GM12891 (cell line): ENCODE measurements at regions not wholly inside any gene's neighbourhood (a gene's known extent, or its start where the extent isn't known, plus 50 kb on each side); places are given as distances from the start of the nearest gene placed in this dataset.

Source experiments
- PAX5 ChIP-seq: IDR thresholded peaks from 2 replicates; pipeline ENCODE4 v1.6.1; 2011; ENCODE audit warnings: low read length, moderate library complexity, mild to moderate bottlenecking; ENCODE audit not compliant: insufficient read depth, severe bottlenecking
- POLR2A ChIP-seq: IDR thresholded peaks from 2 replicates; pipeline ENCODE4 v1.6.1; 2011; ENCODE audit warnings: low read depth, low read length, control low read depth
- POLR2AphosphoS5 ChIP-seq: IDR thresholded peaks from 2 replicates; pipeline ENCODE4 v1.6.1; 2011; ENCODE audit warnings: low read depth, low read length, control low read depth
- POU2F2 ChIP-seq: IDR thresholded peaks from 2 replicates; pipeline ENCODE4 v1.6.1; 2011; ENCODE audit warnings: low read depth, mild to moderate bottlenecking, control low read depth, low read length, moderate library complexity
- SPI1 ChIP-seq: IDR thresholded peaks from 2 replicates; pipeline ENCODE4 v1.6.1; 2011; ENCODE audit warnings: low read depth, low read length, control low read depth
- TAF1 ChIP-seq: IDR thresholded peaks from 2 replicates; pipeline ENCODE4 v1.6.1; 2011; ENCODE audit warnings: low read depth, low read length, control low read depth

- no peak for TF ChIP-seq POLR2A
- TF ChIP-seq POLR2AphosphoS5, result no peak
- TF ChIP-seq TAF1, result no peak
- no peak for TF ChIP-seq SPI1
- TF ChIP-seq POU2F2, result no peak
- no peak for TF ChIP-seq PAX5
Measured at GRCh38 chr2:134124047-134124753, 129.7 kb upstream of the MGAT5 start.
